NCI-H1417 treated with DMSO at 0.1 percent for 48 hours (cell line): ENCODE measurements at regions not wholly inside any gene's neighbourhood (a gene's known extent, or its start where the extent isn't known, plus 50 kb on each side); places are given as distances from the start of the nearest gene placed in this dataset.
"Not testable (repeated sequence)": the region's sequence is repeated elsewhere in the genome, so short reads cannot be mapped to it uniquely, and the experiment has no call there.

Experiments
- DNase-seq: peaks from one replicate; lab custom pipeline; 2025; lab: John Stamatoyannopoulos, UW

DNA sequence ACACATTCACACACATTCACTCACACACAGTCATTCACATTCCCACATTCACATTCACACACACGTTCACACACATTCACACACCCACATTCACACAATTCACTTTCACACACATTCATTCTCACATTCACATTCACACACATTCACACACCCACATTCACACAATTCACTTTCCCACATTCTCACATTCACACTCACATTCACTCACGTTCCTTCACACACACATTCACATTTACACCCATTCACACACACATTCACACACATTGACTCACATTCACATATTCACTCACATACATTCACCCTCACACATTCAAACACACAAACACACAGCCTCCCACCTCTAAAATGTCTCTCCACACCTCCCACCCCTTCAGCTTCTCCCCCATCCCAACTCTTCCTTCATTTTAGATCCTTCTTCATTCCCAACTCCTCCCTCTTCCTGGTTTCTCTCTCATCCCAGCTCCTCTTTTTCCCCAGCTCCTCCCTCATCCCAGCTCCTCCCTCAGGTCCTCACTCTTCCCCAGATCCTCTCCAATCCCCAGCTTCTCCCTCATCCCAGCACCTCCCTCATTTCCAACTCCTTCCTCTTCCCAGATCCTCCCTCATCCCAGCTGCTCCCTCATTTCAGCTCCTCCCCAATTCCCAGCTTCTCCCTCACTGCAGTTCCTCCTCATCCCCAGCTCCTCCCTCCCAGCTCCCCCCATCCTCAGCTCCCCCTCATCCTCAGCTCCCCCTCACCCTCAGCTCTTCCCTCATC is 111.0 kb downstream of the FAM53A start:
- DNase-seq: no peak

DNA sequence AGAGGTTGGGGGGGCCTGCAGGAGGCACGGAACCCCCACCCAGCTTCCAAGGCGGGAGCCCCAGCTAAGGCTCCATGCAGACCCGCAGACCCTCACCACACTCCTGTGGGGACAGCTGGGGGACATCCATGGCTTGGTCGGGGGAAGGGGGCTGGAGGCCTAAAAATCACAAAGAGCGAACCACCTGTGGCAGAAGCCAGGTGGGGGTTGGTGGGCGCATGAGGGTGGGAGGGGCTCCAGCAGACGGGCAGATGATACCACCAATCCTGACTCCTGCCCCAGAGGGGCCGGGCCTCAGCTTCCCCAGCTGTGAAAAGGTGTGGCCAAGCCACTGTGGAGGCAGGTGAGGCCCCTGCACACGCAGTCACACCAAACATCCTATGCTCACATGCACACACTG is 111.6 kb downstream of the FAM53A start:
- DNase-seq: no peak

DNA sequence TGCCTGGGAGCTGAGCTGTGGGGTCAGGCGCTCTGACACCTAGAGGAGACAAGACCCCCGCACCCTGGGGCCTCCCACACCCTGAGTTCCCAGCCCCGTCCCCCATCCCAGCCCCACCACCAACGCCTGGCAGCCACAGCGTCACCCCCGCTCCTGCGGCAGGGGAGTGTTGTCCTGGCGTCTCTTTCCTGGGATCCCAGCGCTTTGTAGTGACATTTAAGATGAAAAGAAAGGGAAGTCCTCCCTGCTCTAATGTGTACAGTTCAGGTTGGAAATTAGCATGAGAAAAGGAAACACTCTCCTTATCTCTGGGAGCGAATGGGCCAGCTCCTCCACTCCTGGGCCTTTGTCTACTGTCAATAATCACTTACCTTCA is 112.1 kb downstream of the FAM53A start:
- no peak for DNase-seq

DNA sequence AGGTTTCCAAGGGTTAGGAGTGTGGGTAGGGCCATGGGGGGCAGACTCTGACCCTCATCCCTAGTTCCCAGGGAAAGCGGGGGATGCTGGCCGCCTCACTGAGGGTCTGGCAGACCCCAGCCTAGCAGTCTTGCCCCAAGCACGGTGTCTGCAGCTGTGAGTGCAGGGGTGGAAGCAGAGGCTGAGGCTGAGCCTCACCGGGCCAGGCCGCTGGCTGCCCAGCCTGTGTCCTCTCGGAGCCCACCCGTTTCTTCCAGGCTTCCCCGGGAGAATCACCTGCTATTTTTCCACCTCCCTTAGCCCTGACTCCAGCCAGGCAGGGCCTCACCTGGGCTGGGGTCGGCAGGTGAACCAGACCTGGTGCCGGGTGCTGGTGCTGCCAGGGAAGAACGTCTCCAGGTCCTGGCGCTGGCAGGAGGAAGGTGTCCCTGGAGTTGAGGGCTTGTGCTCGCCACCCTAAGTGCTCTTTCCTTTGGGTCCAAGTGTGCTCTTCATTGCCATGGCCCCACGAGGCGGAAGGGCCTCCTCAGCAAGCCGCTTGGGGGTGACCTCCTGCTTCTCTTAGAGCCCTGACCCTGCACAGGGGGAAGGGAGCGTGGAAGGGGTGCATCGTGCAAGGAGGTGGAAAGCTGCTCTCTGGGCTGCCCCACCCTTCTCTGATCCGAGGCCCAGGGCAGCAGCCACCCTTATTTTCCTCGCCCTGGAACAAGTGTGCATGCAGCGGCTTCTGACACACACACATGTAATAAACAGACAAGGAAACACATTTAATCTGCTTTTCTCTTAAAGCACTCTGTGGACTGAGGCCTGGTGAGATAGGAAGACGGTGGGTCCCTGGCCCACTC is 112.7 kb downstream of the FAM53A start:
- DNase-seq: no peak

DNA sequence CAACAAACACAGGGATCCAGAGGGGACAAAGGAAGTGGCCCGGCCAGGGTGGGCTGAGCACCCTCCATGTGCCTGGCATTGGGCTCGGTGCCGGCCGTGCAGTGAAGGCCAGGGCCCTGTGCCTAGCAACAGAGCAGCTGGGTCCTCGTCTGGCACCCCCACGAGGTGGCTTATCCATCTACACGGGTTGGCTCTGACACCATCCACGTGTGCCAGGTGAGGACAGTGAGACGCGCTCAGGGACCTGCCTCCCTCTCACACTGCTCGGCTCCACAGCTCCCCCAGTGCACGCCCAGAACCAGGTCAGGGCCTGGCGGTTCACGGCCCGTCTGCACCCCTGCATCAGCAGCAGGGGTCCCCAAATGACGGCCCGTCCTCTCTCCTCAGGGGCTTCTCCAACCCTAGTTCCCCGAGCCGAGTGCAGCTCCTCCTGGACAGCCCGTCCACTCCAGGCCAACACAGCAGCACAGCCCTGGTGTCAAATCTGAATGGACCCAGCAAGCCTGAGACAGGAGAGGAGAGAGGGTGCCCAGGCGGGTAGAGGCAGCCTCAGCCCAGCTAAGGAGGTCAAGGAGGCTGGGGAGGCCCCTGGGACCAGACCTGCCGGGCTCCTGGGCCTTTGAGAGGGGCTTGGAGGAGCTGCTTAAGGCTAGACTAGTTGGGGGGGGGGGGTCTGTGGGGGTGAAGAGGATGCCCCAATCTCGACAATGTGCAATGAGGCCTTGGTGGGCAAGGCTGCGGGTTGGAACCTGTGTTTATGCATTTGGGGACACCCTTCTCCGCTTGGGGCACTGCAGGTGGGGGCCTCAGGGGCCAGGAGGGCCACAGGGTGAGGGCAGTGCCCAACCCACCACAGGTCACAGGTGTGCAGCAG is 113.6 kb downstream of the FAM53A start:
- DNase-seq: no peak

DNA sequence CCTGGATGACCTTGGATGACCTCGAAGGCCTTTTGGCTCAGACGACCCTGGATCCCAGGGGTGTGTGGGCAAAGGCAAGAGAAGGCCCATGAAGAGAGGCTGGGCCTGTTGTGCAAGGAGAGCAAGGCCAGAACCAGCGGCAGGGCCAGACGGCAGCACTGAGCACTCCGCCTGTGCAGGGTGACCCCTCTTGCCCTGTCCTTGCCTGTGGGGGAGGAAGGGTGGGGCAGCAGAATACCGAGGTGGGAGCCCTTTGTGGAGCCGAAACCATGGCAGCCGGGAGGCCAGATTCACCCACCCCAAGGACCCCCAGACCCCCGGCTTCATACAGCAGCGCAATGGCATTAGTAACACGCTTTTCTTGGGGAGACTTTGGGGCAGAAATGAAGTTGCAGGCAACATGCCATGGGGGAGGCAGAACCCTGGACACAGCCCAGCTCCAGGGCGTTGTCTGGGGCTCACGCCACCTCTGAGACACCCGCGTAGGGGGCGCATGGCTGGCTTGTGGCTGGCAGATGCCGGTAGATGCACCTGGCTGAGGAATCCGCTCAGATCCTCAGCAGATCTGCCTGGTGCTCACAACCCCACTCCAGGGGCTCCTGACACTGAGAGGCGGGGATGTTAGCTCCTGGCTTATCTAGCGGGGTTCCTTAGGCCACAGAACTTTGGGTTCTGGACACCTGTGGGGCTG is 114.5 kb downstream of the FAM53A start:
- no peak for DNase-seq

DNA sequence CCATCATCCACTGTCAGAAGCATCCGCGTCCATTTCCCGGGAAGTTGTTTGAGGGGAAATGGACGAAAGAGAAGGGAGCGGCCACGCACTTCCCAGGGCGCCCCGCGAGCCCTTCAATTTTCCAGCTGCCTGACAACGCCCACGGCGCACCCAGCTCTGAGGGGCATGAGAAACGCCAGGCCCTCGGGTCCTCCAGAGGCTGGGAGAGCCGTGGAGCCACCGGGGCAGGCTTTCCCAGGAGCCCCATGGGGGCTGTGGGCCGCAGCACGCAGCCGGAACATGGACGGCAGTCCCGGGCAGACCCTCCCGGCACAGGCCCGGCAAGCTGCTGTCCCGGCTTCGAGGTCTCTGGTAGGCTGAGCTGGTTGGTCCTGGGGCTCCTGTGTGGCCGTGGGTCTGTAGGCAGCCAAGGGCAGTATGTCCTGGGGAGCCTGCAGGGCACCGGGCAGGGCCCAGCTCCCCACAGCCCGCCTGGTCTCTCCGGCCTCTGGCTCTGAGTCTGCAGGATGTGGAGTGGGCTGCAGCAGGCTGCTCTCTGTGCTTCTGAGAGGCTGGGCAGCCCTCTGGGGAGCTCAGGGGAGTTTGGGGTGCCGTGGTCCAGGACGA is 115.2 kb downstream of the FAM53A start:
- no peak for DNase-seq

DNA sequence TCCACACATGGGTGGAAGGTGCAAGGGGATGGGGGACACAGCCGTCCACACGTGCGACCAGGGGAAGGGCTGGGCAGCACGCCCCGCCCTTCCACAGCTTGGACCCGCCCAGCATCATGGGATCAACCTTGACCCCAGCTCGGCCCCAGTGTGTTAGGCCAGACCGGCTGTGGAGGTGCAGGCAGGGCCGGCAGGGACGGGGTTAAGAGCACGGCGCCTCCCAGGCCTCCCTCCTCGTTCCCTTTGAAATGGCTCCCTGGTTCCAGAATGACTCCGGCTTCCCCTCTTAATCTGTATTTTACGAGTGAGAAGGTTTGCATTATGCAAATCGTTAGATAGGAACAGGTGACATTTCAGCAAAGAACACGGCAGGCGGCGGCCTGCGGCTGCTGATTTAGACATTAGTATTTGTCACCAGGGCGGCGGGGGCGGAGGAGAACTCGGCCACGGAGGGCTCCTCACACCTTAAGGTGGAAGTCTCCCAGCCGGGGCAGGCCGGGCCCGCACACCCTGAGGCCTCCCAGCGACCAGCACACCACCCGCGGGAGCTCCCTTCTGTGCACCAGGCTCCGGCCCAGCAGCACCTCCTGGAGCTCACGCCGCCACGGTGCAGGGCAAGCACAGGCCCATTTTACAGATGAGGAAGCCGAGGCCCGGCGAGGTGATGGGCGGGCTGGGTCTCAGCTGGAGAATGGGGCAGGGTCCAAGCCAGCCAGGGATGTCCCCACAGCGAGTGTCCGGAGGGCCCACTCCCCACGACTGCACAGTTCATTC is 116.1 kb downstream of the FAM53A start:
- DNase-seq: no peak

DNA sequence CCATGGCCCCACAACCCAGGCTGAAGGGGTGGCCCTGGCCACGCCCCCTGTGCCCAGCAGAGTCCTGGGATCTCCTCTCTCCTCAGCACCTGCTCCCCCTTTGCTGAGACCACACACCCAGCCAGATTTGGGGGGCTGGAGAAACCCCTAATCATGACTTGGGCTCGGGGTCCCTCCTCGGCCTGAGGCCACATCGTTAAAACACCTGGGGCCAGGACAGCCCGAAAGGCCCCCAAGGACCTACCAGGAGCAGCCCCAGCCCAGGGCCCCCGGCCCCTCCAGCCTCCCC is 116.7 kb downstream of the FAM53A start:
- DNase-seq: no peak

DNA sequence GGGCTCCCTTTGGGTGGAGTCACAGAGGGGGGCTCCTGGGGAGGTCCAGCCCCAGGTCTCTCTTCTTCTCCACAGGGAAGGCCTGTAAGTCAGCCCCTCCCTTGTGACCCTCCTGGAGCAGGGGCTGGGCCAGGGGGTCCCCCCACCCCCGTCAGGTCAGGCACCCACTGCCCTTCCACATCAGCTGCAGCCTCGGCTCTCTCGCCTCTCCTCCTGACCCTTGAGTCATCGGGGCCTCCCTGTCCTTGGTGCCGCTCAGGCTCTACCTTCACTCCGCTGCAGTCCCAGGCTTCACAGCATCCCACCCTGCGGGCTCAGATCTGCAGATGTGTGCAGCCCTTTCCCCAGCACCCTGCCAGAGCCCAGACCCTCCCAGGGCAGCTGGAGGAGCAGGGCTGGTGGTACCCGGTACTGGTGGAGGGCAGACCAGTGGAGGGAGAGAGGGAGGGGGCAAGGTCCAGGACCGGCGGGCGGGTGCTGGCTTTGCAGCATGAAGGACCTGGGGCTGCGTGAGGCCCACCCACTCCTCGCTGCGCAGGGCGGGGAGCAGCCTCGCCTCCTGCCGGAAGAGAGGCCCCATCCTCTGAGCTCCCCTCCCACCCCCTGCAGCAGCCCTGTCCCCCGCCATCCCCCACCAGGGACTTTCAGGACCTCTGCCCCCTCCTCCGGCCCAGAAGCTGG is 117.1 kb downstream of the FAM53A start:
- DNase-seq: no peak

DNA sequence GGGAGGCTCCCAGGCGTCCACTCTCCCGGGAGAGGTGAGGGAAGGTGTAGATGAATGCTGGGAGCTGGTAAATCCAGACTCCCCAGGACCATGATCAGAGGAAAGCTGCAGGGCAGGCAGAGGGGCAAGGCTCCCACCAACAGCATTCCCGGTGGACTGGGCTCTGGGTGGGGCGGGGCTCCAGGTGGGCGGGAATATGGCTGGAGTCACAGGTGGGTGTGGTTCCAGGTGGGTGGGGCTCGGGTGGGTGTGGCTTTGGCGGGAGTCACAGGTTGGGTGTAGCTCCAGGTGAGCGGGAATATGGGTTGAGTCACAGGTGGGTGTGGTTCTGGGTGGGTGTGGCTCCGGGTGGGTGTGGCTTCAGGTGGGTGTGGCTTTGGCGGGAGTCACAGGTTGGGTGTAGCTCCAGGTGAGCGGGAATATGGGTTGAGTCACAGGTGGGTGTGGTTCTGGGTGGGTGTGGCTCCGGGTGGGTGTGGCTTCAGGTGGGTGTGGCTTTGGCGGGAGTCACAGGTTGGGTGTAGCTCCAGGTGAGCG is 117.7 kb downstream of the FAM53A start:
- DNase-seq: not testable (repeated sequence)

DNA sequence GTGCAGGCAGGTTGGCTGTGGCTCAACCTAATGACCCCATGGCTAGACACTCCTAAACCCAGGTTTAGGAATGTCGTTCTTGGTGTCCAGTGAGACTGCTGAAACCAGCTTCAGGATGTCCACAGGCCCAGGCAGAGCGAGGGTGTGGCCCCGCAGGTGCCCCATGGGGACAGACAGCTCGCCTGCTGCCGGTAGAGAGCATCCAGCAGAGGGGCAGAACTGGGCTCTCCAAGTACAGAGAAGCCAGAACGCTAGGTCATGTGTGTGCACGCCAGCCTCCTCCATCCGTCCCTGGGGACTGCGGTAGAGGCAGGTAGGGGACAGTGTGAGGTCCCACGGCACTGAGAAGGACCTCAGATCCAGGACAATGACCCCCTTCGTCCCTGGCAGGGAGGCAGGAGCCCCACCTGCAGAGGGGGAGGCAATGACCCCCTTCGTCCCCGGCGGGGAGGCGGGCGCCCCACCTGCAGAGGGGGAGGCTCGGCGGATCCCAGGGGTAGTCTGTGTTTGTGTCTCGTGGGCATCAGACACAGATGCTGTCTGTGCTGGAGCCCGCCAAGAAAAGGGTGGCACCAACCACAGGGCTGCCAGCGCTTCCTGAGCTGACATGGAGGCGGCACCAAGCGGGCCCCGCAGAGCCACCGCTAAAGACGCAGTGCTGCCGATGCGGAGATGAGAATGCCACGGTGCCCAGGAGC is 118.4 kb downstream of the FAM53A start:
- no peak for DNase-seq

DNA sequence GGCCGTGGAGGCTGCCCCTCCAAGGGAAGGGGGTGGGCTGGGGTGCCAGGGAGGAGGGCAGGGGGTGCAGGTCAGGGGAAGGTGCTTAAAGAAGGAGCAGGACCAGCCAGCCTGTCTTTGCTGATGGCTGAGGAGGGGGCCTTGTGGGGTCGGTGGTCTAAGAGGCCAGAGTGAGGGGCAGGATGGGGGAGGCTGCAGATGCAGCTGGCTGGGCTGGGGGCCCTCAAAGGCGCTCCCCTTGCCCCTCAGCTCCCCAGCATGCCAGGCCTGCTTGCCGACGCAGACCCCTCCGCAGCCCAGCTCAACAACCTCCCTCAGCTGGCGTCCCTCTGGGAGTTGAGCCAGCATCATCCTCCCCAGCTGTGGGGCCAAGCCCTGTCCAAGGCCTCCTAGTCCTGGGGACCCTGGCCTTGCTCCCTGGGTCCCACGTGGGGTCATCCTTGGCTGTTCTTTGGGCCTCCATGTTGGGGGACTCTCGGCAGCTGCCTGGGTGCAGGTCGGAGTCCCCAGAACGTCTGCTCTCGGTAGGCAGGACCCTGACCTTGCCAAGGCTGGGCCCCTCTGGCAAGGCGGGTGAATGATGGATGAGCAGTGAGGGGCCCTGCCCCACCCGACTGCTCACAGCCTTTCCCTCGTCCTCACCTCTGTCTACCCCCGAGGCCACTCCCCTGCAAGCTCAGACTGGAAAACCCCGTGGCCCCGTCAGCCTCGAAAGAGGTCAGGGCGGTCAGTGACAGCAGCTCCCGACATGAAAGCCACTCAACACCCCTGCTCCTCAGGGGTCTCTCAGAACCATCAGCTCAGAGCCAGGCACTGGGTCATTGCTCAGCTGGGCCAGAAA is 119.4 kb downstream of the FAM53A start:
- no peak for DNase-seq

DNA sequence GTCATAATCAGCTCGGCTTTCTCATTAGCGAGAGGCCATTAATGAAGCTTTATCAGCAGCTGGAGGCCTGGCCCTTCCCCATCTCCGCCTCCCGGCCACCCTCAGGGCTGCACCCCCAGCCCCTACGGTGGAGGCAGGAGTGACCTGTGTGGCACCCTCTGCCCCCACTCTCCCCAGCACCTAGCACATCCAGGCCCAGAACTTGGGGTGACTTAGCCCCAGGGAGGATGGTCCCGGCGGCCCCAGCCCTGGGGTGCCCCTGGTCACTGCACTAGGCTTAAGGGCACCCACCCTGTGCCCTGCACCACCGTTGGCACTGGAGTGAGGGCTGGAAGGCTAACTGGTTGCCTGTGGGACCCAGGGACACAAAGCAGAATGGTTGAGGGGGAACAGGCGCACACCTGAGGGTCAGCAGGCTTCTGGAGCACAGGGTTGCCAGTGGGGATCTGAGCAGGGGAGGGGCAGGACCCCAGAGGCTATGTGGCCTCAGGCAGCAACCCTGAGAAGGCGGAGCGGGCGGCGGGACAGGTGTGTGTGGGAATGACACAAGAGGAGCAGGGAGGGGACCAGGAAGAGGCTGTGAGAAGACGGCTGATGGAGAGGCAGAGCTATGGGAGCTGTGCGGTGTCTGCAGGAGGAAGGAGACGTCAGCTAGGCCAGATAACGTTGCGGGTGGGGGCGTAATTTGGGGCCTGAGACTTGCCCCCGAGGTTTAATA is 120.2 kb downstream of the FAM53A start:
- DNase-seq: no peak

DNA sequence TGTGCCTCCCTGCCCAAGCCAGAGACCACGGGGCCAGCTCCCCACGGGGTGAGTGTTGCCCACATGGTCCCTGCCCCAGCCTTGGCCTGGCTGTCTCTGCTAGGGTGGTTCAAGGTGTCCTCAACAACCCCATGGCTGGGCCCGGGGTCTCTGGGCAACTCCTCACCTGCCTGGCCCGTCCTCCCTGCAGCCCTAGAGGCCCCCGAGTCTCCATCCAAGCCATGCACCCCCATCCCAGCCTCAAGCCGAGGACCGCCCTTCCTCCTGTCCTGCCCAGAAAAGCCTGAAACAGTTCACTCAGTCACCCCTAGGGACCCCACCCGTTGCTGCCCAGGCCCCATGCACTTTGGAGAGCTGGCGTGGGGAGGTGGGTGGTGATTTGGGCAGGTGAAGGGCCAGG is 120.9 kb downstream of the FAM53A start:
- no peak for DNase-seq

DNA sequence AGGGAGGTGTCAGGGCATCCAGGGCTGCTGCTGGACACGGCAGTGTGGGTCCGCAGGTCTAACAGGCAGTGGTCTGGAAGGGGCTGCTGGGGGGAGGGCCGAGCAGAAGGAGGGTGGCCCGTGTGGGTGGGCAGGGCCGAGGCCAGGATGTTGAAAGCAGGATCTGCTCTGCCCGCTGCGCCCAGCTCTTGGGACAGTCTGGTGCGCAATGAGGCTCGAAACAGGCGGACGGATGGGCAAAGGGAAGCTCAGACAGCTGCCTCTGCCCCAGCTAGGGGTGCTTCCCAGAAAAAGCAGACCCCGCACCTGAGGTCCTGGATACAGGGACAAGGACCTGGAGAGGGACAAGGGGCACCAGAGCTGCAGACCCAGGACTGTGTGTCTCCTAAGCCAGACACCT is 121.3 kb downstream of the FAM53A start:
- DNase-seq: no peak

DNA sequence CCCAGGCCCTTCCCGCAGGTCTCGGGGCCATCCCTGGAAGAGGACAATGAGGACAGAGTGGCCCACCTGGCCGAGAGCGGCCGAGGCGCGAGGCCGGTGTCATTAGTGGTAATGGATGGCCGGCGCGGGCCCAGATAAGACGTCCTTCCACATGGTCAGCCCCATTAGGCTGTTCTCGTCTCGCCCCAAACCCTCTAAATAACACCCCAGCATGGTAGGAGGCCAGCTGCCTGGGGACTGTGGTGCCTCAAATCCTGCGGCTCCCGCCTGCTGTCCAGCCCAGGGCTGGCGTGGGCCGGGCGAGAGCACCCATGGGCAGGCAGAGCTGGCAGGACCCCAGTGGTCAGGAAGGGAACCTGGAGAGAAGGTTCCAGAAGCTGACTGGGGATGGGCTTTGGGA is 121.7 kb downstream of the FAM53A start:
- no peak for DNase-seq
